Left lung (tissue), 4 donors: ENCODE measurements at regions not wholly inside any gene's neighbourhood (a gene's known extent, or its start where the extent isn't known, plus 50 kb on each side); places are given as distances from the start of the nearest gene placed in this dataset.

Experiments
- ATAC-seq: fragments of 200-7000 bp; cut with Tn5 transposase; one replicate; pipeline ENCODE4 v1.9.1; 2020; ENCODE audit warnings: moderate library complexity
- DNase-seq, 4 donors: peaks; one replicate each; pipeline ENCODE4 v3.0.0-alpha.2; 2013 to 2020
- H3K27ac ChIP-seq, 2 donors: fragments of 200-600 bp; sonication (generic) in 1 of 2; one replicate each; pipeline versions ENCODE4 v1.5.0 to v1.8.0; 2020 to 2021
- H3K27me3 ChIP-seq, 2 donors: fragments of 200-600 bp; sonication (generic) in 1 of 2; one replicate each; pipeline versions ENCODE4 v1.5.0 to v1.8.0; 2020 to 2021
- H3K36me3 ChIP-seq, 2 donors: fragments of 200-600 bp; sonication (generic) in 1 of 2; one replicate each; pipeline versions ENCODE4 v1.5.0 to v1.8.0; 2020 to 2021
- H3K4me1 ChIP-seq, 2 donors: fragments of 200-600 bp; one replicate each; pipeline ENCODE4 v1.8.0; 2021
- H3K4me3 ChIP-seq, 2 donors: fragments of 200-600 bp; sonication (generic) in 1 of 2; one replicate each; pipeline versions ENCODE4 v1.5.0 to v1.8.0; 2020 to 2021; ENCODE audit warnings: mild to moderate bottlenecking in 1 of 2
- H3K9me3 ChIP-seq, 2 donors: fragments of 200-600 bp; sonication (generic) in 1 of 2; one replicate each; pipeline versions ENCODE4 v1.5.0 to v1.8.0; 2020 to 2021
- intact Hi-C, 2 donors: fragments of 100-400 bp; cut with DNase I; formaldehyde crosslinking; loops; one replicate each; pipeline versions ENCODE4 v1.11.2 to v1.14.2; 2022
- TF ChIP-seq, protein P1 (sequence below), 2 donors: fragments of 200-600 bp; sonication (generic) in 1 of 2; IDR thresholded peaks; one replicate each; pipeline versions ENCODE4 v1.5.0 to v1.8.0; 2021; ENCODE audit warnings: antibody characterized with exemption in 2 of 2
- donor health status: DM: no; HTN: yes; CAD: no.
- donor health status: DM: no; HTN: no; CAD: no.

DNA sequence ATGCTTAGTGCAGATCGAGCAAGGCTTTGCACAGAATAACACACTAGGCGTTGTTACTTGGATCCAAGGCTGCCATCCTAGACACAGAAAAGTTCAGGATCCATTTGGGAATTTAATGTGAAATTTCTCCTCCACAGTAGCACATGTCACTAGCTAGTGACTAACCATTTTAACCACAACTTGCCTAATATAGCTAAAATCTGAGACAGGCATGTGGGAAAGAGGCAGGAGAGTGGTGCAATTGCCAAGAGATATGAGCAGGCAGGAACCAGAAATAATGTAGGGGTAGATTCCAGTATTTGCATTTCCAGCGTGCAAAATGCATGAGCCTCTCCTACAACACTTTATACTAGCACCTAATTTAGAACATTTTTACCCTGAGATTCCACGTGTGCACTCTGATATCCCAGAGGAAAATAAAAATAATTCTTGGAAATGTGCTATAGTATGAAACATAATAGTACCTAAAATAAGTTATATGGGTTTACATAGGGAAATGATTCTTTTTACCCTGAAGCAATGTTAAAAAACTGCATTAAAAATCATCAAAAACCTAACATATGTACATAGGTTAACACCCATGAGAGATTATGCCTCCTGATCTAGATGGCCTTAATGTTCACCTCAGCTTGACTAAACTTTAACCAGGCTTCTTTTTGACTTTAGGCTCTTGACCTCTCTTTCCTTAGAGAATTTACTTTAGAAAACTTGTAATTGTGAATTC lies 1230.6 kb upstream of the NUDT12 start:
- Histone ChIP-seq H3K27ac (no peak overlapping the region), H3K36me3 (no peaks in the 10 kb centered on the region), H3K4me1 (no peaks in the 10 kb centered on the region), H3K4me3 (no peak overlapping the region), H3K27me3 (no peaks in the 10 kb centered on the region), H3K9me3 (peaks cover 0 to under 1% of the 10 kb centered on the region in 2 donors)
- DNase-seq (no peak), ATAC-seq (peak; percentile 14)
- intact Hi-C loops = no loop called here
- TF ChIP-seq, protein P1, sequence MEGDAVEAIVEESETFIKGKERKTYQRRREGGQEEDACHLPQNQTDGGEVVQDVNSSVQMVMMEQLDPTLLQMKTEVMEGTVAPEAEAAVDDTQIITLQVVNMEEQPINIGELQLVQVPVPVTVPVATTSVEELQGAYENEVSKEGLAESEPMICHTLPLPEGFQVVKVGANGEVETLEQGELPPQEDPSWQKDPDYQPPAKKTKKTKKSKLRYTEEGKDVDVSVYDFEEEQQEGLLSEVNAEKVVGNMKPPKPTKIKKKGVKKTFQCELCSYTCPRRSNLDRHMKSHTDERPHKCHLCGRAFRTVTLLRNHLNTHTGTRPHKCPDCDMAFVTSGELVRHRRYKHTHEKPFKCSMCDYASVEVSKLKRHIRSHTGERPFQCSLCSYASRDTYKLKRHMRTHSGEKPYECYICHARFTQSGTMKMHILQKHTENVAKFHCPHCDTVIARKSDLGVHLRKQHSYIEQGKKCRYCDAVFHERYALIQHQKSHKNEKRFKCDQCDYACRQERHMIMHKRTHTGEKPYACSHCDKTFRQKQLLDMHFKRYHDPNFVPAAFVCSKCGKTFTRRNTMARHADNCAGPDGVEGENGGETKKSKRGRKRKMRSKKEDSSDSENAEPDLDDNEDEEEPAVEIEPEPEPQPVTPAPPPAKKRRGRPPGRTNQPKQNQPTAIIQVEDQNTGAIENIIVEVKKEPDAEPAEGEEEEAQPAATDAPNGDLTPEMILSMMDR (IDR thresholded peaks at IDR 0.05) = no peak

DNA sequence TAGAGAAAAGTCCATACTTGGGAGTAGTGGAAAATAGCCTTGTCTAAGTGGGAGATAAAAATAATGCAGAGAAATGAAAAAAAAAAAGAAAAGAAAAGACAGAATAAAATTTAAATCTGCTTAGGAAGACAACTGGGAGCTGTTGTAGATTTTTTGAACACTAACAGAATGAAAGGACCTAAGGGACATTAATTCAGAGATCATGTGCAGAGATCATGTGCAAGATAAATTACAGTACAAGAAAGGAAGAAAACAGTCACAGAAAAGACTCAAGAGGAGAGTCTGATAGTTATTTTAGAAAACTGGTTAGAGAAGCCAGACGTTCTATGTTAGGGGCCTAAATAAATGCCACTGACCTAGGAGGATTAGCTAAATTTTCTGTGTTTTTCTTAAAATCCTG lies 1226.8 kb upstream of the NUDT12 start:
- no peak overlapping the region for H3K27ac ChIP-seq
- H3K9me3 ChIP-seq = peaks cover 0 to 14% of the 10 kb centered on the region in 2 donors
- DNase-seq (peak in 1 of 4 donors; percentile 4), ATAC-seq (no peak)
- H3K36me3 ChIP-seq = no peaks in the 10 kb centered on the region
- no peaks in the 10 kb centered on the region for H3K27me3 ChIP-seq
- TF ChIP-seq, protein P1 (IDR thresholded peaks at IDR 0.05) = no peak
- intact Hi-C loops = no loop called here
- H3K4me1 ChIP-seq = no peaks in the 10 kb centered on the region
- no peak overlapping the region for H3K4me3 ChIP-seq

DNA sequence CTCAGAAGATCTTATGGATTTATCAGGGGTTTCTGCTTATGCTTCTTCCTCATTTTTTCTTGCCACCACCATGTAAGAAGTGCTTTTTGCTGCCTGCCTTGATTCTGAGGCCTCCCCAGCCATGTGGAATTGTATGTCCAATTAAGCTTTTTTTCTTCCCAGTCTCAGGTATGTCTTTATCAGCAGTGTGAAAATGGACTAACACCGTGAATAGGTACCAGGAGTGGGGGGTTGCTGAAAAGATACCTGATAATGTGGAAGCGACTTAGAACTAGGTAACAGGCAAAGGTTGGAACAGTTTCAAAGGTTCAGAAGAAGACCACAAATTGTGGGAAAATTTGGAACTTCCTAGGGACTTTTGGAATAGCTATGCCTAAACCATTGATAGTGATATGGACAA lies 1222.5 kb upstream of the NUDT12 start:
- H3K27ac ChIP-seq = no peak overlapping the region
- no peak for ATAC-seq
- no peak overlapping the region for H3K4me3 ChIP-seq
- H3K9me3 ChIP-seq = peaks cover 0 to 15% of the 10 kb centered on the region in 2 donors
- TF ChIP-seq, protein P1 (IDR thresholded peaks at IDR 0.05) = no peak
- no peaks in the 10 kb centered on the region for H3K4me1 ChIP-seq
- intact Hi-C loops = no loop called here
- H3K36me3 ChIP-seq = no peaks in the 10 kb centered on the region
- H3K27me3 ChIP-seq = no peaks in the 10 kb centered on the region
- DNase-seq = no peak

DNA sequence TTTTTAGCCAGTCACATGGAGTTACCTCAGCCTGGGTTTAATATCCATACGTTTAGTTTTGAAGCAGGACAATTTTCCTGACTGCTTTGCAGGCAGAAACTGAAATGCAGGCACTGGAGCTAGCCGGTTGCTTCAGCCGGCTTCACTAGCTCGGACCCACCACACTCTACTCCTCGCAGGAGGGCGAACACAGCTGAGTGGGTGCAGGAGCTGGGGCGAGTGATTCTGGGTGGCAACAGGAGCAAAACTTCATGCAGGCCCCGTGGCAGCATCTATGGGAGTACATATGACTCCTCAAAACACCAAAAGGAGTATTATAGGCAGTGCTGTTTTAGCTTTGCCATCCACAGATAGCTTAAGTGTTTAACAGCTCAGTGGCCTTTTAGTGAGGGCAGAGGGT lies 1211.8 kb upstream of the NUDT12 start:
- intact Hi-C loops = no loop called here

DNA sequence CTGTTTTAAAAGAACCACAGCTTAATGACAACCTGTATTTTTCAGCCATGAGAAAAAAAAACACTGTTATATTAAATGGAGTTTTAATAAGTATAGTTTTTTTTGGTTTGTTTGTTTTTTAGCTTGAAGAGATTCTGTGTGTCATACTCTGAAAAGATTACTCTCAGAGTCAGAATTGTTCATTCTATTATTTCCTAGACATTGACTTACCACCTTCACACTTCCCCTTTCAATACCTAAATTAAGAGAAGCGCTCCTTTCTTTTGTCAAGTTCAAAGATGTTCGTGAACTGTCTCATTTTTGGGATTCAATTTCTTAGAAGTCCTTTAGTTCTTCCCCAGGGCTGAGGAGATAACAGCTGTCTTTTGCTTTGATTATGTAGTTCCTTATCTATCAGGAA lies 1201.6 kb upstream of the NUDT12 start:
- no peaks in the 10 kb centered on the region for H3K9me3 ChIP-seq
- no peaks in the 10 kb centered on the region for H3K4me1 ChIP-seq
- no peaks in the 10 kb centered on the region for H3K36me3 ChIP-seq
- intact Hi-C loops = no loop called here
- H3K4me3 ChIP-seq = no peak overlapping the region
- ATAC-seq = no peak
- DNase-seq = no peak
- TF ChIP-seq, protein P1 (IDR thresholded peaks at IDR 0.05) = no peak
- H3K27me3 ChIP-seq = no peaks in the 10 kb centered on the region
- no peak overlapping the region for H3K27ac ChIP-seq

More for the DNA sequence above, 1211.8 kb upstream of the NUDT12 start:
- TF ChIP-seq, protein P1 (IDR thresholded peaks at IDR 0.05) = no peak
- Histone ChIP-seq H3K4me1 (no peaks in the 10 kb centered on the region), H3K4me3 (no peak overlapping the region), H3K27me3 (no peaks in the 10 kb centered on the region), H3K27ac (no peak overlapping the region), H3K9me3 (no peaks in the 10 kb centered on the region), H3K36me3 (no peaks in the 10 kb centered on the region)
- ATAC-seq (no peak), DNase-seq (peak in 1 of 4 donors; percentile 31)
